ENCODE measurements at regions not wholly inside any gene's neighbourhood (a gene's known extent, or its start where the extent isn't known, plus 50 kb on each side); places are given as distances from the start of the nearest gene placed in this dataset.

DNA sequence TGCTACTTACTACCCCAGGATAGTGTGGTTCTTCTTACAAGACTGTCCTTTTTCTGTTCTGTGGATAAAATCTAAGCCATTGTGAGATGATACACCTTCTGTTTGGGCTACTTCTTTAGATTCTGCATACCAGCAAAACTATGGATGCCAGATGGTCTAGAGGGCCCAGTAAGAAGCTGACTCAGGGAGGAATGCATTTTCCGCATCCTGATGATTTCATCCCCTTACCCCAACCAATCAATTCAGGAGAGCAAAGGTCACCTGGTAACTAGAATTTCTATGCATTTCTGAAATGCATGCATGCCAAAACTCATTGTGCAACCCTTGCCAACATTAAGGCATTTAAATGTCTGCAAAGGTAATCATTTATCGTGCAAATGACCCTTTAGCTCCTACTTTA is 285.7 kb upstream of the ZP4 start:
- no peak for DNase-seq

DNA sequence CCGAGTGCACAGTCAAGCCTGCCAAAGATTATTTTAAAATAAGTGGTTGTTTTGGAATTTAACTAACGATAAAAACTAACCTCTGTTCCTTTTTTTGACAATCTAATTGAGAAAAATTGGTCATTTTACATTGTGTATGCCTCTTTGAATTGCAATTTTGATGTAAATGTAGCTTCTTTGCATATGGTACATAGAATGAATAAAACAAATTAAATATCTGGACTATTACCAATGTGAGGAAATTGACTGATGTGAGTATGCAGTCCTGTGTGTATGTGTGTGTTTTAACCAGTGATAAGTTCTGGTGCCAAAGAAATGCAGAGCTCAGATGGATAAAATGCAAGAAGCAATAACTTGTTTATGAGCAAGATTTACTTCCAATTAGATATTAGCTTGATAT is 281.3 kb upstream of the ZP4 start:
- DNase-seq = no peak

DNA sequence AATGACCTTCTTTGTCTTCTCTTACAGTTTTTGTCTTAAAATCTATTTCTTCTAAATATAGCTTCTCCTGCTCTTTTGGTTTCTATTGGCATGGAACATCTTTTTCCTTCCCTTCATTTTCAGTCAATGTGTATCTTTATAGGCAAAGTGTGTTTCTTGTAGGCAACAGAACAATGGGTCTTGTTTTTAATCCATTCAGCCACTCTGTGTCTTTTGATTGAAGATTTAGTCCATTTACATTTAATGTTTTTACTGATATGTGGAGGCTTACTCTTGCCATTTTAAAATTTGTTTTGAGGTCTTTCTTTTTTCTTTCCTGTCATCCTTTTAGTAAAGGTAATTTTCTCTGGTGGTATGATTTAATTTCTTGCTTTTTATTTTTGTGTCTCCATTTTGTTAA is 271.2 kb upstream of the ZP4 start:
- no peak for DNase-seq

DNA sequence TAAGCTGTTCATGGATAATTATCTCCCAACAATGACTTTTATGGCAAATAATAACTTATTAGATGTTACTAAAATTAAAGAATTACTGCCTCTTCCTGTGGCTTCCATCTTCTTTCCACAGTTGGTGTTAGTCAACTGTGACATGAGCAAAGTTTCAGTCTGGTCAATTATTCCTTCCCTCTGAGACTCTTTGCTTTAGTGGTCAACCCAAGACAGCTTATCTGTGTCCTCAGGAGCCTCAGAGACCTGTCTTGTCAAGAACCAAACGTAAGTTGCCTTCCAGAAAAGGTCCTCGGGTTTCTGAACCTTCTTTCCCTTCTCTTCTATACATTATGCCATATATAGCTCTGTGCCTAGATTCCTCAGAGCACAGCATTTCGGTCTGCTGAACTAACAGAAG is 263.2 kb upstream of the ZP4 start:
- no peak for DNase-seq

- DNase-seq = no peak
Observed at GRCh38 chr1:238153253-238153652, 262.5 kb upstream of the ZP4 start.

DNA sequence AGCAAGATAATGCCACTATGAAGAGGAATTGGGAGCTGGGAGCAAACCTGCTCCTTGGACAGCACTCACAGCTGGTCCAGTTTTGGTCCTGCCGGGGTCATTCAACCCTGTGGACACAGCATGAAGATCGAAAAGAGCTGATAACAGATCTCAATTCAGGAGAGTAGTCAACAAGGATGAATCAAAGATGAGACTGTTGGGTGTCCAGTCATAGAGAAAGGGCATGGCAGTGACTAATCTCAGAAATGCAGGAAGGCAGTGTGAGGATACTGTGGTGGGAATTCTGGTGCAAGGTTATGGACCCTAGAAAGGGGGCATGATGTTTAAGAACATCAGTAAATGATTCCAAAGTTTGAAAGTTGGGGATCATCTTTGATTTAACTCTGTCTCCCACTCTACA is 261.4 kb upstream of the ZP4 start:
- no peak for DNase-seq

DNA sequence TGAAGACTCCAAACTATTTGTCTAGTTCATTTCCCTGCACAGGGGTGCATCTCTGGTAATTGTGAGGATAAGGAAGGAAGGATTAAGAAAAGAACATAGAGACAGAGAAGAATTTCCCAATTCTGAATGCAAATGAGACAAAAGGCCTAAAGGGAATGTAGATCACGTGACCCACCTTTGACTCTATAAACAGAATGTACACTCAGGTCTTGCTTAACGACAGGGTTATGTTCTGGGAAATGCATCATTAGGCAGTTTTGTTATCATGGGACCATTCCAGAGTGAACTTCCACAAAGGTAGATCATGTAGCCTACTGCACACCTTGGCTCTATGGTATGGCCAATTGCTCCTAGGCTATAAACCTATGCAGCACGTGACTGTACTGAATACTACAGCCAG is 252.3 kb upstream of the ZP4 start:
- DNase-seq = no peak

GRCh38 chr1:238141353-238141752 is 250.6 kb upstream of the ZP4 start:
- no peak for DNase-seq

DNA sequence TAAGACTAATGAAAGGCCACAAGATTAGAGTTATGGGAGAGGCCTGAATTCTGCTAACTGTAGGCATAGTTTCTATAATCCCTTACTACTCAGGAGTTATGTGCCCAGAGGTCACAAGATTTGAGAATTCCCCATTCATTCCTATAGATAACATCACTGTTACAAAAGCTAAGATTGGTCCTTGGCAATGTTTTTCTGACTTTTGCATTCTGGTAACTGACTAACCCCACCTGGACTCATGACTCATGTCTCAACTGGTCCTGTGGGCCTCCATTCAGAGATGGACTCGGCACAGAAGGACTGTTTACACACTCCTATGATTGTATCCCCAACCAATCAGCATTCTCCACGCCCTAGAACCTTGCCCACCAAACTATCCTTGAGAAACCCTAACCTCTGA is 249.0 kb upstream of the ZP4 start:
- no peak for DNase-seq

- no peak for DNase-seq
Observed at GRCh38 chr1:238138059-238138626, 247.4 kb upstream of the ZP4 start.

GRCh38 chr1:238135708-238136664 is 245.3 kb upstream of the ZP4 start:
- DNase-seq = no peak

DNA sequence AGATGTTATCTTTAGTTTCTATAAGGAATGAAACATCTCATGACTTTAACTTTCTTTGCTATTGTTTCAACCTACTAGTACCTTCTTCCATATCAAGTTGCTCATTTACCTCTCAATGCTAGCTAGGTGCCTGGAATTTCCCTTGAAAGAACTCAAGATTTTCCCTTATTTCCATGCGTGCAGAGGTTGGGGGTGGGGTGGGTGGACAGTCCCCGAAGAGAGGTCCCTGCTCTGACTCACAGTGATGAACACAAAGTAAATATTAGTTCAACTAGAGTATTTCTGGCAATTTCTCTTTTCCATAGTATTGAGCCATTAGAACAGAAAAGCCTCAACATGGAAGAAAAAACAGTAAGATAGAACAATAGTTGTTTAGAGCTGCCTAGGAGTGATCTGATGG is 239.0 kb upstream of the ZP4 start:
- no peak for DNase-seq

DNA sequence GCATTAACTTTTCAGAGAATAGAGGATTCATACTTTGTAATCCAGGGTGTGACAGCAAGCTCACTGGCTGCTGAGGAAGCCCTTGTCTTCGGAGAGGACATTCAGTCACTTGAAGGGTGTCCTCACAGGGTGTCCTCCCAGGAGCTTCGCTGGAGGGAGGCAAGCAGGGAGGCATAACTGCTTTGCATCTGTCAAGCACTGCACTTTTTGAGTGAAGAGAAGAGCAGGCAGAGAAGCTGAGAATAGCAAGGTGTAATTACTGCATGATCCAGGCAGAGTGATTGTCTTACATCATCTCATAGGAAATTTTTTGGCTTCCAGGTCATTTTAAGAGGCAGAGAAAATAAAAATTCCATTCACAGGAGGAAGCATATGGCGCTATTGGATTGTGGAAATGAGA is 232.5 kb upstream of the ZP4 start:
- DNase-seq = no peak

- DNase-seq = no peak
Observed at GRCh38 chr1:238119861-238120260, 229.1 kb upstream of the ZP4 start.

DNA sequence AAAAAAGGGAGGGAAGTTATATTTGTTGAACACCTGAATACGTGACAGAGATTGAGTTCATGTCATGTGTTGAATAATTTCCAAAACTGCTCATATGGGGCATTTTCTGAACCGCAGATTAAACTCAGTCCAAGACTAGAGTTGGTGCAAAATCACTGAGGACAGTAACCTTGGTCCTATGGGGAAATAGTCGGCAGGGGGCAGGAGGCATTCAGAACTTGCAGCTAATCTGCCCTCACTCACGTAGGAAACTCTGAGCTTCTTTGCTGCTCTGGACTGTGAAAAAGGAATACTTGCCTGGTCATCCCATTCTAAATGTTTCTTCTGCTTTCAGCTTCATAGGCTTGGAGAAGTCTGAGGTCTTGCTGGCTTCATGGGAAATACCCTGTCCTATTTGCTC is 228.3 kb upstream of the ZP4 start:
- DNase-seq = no peak

GRCh38 chr1:238115852-238116251 is 225.1 kb upstream of the ZP4 start:
- DNase-seq = no peak

GRCh38 chr1:238112952-238113621 is 222.4 kb upstream of the ZP4 start:
- no peak for DNase-seq

GRCh38 chr1:238111516-238111915 is 220.8 kb upstream of the ZP4 start:
- no peak for DNase-seq

GRCh38 chr1:238111081-238111480 is 220.4 kb upstream of the ZP4 start:
- DNase-seq = no peak

DNA sequence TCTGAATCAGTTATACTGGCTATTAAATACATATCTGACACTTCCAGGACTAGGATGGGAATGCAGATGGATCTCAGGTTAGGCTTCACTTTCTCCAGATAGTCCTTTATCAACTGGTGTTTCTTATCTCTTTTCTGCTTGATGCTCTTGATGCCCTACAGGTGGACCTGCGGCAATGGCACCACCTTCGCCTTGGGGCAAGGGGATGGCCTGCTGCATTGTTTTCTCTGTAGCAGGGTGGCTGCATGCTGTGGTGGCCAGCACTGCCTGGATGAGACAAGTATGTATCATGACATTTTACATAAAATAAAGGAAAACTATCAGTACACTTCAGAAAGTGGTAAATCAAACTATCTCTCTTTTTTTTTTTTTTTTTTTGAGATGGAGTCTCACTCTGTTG is 217.7 kb upstream of the ZP4 start:
- DNase-seq = no peak

- DNase-seq = no peak
Observed at GRCh38 chr1:238107322-238107721, 216.6 kb upstream of the ZP4 start.

DNA sequence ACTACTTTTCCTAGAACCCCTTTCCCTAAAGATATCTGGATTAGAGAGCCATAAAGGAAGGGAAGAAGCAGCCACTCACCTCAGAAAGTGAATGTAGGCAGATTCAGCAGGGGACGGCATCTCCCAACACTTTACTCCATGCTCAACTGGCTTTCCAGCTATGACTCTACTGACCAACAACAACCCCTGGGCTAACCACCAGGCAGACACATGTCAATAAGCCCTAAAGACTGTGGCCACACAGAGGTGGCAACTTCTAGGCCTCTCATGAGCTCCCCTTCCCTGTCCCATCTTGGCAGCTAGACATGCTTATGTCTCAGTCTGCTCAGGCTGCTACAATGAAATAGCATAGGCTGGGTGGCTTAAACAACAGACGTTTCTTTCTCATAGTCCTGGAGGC is 214.0 kb upstream of the ZP4 start:
- no peak for DNase-seq

DNA sequence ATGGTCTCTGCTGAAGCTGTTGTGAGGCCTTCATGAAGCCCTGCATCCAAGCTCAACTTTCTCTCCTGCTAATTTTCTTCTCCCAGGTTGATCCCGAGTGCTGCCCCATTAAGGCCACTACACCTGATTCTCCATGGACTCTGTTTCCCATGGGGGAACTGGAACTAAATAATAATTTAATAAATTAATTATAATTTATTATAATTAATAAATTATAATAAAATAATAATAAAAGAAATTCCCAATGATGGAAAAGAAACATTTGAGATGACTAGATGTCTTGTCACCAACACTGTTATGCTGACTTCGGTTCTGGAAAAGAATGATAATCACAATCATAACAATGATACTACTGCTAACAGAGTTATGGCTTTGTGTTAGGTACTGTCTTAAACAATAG is 211.2 kb upstream of the ZP4 start:
- no peak for DNase-seq

GRCh38 chr1:238099871-238100270 is 209.1 kb upstream of the ZP4 start:
- DNase-seq = no peak
